AG09309 (cell line): ENCODE measurements at regions not wholly inside any gene's neighbourhood (a gene's known extent, or its start where the extent isn't known, plus 50 kb on each side); places are given as distances from the start of the nearest gene placed in this dataset.

ENCODE experiments used
- DNase-seq: peaks from one replicate; pipeline ENCODE4 v3.0.0-alpha.2; 2010; ENCODE audit warnings: low read depth
- H3K4me3 ChIP-seq: 2 replicates; pipeline ENCODE4 v1.5.1; 2011; ENCODE audit warnings: mild to moderate bottlenecking, low read depth, low read length, moderate library complexity; ENCODE audit not compliant: control insufficient read depth
- TF ChIP-seq, protein P1 (sequence below): IDR thresholded peaks from 2 replicates; pipeline ENCODE4 v1.5.1; 2011; ENCODE audit warnings: mild to moderate bottlenecking, low read depth, low read length, inconsistent platforms; ENCODE audit not compliant: insufficient read depth, control insufficient read depth; ENCODE audit errors: missing control alignments

DNA sequence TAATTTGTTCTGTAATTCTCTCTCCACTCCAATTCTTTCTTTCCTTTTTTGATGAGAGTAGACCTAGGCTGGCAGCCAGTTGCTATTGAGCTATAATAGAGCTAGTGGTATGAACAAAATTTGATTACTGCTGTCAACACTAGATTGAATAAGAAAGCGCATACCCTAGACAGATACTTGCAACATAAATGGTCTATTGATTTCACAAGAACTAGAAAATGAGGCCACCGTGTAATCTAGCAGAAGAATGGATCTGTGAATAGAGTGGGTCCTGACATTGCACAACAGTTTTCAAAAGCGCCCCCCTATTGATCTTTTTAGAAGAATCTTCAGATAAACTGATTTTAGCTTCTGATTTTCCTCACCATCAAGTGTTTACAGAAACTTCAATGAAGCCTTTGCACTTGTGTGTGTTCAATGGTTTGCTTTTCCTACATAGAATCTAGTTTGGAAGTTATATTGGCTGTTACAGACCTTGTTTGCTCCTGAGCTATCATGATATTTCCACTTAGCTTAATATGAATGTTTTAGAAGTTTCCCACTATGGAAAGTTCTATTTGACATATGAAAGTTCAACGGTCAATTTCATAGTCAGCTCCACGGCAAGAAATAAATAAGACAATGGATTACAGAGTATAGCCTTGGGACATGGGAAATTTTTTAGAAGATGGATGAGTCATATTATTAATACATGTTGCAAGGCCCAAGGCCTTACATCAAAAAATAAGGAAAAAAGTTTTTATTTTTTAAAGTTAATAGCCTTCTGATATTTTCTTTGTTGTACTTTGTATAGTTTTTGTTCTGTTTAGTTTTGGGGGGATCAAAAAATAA lies 55.6 kb downstream of the UTRN start:
- DNase-seq: no peak
- no peak overlapping the region for H3K4me3 ChIP-seq
- TF ChIP-seq, protein P1, sequence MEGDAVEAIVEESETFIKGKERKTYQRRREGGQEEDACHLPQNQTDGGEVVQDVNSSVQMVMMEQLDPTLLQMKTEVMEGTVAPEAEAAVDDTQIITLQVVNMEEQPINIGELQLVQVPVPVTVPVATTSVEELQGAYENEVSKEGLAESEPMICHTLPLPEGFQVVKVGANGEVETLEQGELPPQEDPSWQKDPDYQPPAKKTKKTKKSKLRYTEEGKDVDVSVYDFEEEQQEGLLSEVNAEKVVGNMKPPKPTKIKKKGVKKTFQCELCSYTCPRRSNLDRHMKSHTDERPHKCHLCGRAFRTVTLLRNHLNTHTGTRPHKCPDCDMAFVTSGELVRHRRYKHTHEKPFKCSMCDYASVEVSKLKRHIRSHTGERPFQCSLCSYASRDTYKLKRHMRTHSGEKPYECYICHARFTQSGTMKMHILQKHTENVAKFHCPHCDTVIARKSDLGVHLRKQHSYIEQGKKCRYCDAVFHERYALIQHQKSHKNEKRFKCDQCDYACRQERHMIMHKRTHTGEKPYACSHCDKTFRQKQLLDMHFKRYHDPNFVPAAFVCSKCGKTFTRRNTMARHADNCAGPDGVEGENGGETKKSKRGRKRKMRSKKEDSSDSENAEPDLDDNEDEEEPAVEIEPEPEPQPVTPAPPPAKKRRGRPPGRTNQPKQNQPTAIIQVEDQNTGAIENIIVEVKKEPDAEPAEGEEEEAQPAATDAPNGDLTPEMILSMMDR: no peak

DNA sequence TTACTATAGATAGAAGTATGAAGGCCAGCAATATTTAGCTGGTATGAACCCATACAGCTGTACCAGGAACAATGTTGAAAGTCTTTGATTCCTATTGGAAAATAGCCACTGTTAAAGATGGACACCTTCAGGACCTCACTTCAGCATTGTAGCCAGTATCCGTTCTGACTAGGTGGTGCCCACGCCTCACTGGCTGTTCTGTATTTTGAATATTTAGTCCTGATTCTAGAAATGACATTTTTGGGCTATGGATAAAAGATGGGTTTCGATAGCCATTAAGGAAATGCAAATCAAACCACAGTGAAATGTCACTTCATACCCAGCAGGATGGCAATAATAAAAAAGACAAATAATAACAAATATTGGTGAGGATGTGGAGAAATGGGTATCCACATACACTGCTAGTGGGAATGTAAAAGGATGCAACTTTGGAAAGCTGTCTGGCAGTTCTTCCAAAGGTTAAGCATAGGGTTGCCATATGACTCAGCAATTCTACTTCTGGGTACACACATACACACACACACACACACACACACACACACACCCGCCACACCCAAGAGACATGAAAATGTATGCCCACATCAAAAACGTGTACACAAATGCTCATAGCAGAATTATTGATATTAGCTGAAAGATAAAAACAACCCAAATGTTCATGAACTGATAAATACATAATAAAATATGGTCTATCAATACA lies 56.8 kb downstream of the UTRN start:
- DNase-seq: no peak
- H3K4me3 ChIP-seq: no peak overlapping the region
- TF ChIP-seq, protein P1: no peak

DNA sequence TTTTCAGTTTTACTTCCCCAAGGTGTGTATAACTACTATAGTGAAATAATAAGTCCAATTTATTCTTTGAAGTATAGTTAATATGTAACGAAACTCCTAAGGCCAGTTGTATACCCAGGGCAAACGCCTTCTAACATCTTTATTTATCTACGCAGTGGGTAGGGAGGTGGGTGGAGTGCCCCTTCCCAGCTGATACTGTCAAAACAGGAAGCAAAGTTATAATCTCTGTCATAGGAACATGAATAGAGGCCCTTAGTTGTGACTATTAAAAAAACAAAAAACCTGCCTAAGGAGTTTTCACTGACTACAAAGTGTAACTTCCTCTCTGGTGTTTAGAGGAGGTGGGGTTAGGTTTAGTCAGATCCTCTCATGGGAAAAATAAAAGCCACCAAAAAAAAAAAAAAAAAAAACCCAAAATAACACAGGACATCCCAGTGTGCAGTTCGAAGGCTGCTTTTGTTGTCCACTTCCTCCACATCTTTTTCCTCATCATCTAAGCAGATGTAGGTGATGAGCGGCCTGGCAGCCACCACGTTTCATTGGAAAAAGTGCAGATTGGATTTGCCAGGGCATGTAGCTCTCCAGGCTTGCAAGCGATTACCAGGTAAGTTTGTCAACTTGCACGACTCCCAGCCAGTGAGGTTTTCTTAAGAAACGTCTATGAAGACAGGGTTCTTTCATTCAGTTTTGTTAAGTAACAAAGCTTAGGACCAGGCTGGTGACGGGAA lies 58.7 kb downstream of the UTRN start:
- no peak overlapping the region for H3K4me3 ChIP-seq
- DNase-seq: no peak
- TF ChIP-seq, protein P1: no peak

DNA sequence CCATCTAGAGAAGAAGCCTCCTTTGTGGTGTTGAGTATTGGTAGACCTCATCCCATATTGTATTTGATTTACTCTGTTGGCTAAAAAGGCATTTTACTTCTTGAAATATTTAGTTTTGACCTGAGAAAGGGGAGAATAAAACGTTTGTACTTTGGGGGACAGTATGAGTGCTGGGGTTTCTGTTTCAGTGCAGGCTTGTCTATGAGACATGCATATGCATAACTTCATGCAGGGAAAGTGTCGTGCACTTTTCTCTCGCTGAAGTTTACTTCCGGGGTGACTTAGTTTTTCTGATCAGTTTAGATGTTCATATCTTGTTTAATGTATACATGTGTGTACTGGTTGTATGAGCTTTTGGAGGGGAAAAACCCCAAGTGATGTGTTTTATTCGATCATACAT lies 59.5 kb downstream of the UTRN start:
- TF ChIP-seq, protein P1: no peak
- H3K4me3 ChIP-seq: no peak overlapping the region
- no peak for DNase-seq

DNA sequence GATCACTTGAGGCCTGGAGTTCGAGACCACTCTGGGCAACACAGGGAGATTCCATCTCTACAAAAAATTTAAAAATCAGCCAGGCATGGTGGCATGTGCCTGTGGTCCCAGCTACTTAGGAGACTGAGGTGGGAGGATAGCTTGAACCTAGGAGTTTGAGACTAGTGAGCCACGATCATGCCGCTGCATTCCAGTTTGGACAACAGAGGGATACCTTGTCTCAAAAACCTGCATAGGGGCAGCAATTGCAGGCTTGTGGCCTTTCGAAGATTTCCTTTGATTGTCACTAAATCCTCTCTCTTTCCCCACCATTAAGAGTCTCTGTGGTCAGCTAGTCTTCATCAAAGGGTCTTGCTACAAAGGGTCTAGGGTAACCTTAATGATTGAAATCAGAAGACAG lies 60.3 kb downstream of the UTRN start:
- DNase-seq: no peak
- TF ChIP-seq, protein P1: no peak

DNA sequence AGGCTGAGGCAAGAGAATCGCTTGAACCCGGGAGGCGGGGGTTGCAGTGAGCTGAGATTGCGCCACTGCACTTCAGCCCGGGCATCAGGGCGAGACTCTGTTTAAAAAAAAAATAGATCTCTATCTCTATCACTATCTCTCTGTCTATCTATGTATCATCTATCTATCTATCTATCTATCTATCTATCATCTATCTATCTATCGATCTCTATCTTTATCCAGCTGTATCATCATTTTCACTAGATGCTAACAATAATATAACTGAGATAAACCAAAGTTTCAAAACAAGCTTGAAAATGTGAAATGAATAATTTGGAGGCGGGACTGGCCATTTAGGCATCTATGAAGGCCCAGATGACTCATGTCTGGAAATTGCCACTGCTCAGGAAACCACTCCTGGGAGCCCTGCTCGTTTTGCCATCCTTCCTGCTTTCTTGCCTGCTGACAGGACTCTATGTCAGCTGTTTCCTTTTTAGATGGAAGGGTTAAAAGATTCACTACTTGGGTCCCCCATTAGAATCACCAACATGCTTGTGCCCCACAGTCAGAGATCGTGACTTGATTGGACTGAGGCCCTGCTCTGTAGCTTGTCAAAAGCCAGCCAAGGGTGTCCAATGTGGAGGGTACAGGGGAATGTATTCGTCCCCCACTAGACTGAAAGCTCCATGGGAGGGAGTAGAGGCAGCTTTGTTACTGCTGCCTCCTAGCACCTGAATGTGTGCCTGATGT lies 61.7 kb downstream of the UTRN start:
- DNase-seq: no peak
- TF ChIP-seq, protein P1: no peak
- H3K4me3 ChIP-seq: no peak overlapping the region

More for the DNA sequence above, 60.3 kb downstream of the UTRN start:
- no peak overlapping the region for H3K4me3 ChIP-seq
